Suppressor macrophage (primary cell): ENCODE measurements at regions not wholly inside any gene's neighbourhood (a gene's known extent, or its start where the extent isn't known, plus 50 kb on each side); places are given as distances from the start of the nearest gene placed in this dataset.
A peak's percentile ranks its signal among the peaks of the same experiment; 100 is the strongest.
"Not testable (repeated sequence)": the region's sequence is repeated elsewhere in the genome, so short reads cannot be mapped to it uniquely, and the experiment has no call there.

Source experiments
- DNase-seq, 4 experiments: peaks; one replicate each; pipeline ENCODE4 v3.0.0-alpha.2; 2020 to 2022

DNA sequence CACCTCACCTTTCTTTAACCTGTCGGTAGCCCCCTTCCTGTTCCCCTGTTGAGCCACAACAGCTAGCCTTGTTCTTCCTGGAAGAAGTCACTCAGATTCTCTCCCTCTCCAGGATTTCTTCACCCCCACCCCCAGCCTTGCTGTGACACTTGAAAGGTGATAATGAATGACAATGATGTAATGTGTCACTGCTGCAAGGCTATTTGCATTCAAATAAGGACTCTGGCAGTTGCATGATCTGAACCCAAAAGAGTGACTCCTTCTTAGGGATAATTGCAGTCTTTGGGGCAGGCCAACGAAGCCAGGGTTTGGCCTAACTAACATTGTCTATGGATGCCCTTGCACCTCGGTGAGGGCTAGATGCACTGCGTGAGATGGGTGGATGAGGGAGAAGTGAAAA is 154.4 kb upstream of the CLINT1 start:
- DNase-seq, result no peak

GRCh38 chr5:158011422-158011821 is 152.5 kb upstream of the CLINT1 start:
- DNase-seq, result no peak

- DNase-seq, result no peak
Measured at GRCh38 chr5:158010831-158011230, 151.9 kb upstream of the CLINT1 start.

GRCh38 chr5:158007336-158007735 is 148.4 kb upstream of the CLINT1 start:
- no peak for DNase-seq

DNA sequence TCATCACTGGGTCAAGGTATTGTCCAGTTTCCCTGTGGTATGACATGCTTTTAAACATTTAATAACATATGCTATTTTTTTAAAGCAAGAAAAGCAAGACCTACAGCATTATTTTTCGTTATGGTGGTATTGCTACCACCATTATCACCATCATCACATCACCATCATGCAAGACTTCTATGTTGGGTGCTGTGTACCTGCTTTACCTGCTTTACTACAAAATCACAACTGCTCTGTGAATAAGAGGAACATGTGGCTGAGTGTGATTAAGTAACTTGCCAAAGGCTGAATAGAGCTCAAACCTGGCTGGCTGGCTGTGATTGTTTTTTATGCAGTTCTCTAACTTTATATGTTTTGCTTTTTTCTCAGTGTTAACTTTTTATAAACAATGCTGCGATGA is 140.8 kb upstream of the CLINT1 start:
- DNase-seq, result no peak

DNA sequence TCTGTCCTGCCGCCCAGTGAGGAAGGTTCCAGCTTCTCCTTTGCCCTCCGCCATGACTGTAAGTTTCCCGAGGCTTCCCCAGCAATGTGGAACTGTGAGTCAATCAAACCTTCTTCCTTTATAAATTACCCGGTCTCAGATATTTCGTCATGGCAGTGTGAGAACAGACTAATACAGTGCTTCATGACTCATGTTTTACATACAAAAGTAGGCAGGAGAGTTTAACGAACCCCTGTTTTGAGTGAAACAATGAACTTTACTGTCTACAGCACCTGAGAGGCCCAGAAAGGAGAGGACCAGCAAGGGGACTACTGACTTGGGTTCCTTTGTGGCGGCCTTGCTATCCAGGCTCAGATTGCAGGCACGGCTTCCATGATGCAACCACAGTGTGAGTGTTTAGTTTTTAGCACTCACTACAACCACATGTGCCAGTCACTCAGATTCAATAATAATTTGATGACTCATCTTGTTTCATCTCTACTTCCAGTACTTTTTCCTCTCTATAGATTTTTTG is 139.1 kb upstream of the CLINT1 start:
- peak; percentile 69 to 86 (median 76) for DNase-seq

GRCh38 chr5:157994906-157995519 is 136.1 kb upstream of the CLINT1 start:
- DNase-seq, result peak; percentile 61 to 77 (median 68)

- no peak for DNase-seq
Measured at GRCh38 chr5:157993986-157994691, 135.2 kb upstream of the CLINT1 start.

- DNase-seq, result peak; percentile 25 to 47 (median 36)
Measured at GRCh38 chr5:157993201-157993600, 134.3 kb upstream of the CLINT1 start.

DNA sequence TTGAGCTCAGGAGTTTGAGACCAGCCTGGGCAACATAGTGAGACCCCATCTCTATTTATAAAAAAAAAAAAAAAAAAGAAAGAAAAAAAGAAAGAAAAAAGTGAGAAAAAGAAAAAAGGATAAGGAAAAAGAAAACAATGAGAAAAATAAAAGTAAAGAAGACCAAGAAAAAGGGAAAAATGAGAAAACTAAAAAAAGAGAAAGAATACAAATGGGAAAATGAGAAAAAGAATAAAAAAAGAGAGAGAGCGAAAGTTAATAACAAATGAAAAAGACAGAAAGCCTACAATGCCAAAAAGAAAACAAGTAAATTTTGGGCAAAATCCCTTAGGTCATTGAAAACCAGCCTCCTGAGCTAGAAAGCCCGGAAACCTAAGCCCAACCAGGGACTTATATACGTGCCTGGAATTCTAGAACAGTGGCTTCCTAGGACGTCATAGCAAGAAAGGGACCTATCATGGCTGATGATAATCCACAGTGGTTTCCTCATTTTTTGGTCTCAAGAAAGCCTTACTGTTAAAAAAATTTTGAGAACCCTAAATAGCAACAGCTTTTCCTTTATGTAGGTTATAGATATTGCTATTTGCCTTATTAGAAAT is 131.7 kb upstream of the CLINT1 start:
- no peak for DNase-seq

GRCh38 chr5:157989296-157989695 is 130.4 kb upstream of the CLINT1 start:
- DNase-seq, result no peak

- DNase-seq, result no peak
Measured at GRCh38 chr5:157987259-157987658, 128.3 kb upstream of the CLINT1 start.

DNA sequence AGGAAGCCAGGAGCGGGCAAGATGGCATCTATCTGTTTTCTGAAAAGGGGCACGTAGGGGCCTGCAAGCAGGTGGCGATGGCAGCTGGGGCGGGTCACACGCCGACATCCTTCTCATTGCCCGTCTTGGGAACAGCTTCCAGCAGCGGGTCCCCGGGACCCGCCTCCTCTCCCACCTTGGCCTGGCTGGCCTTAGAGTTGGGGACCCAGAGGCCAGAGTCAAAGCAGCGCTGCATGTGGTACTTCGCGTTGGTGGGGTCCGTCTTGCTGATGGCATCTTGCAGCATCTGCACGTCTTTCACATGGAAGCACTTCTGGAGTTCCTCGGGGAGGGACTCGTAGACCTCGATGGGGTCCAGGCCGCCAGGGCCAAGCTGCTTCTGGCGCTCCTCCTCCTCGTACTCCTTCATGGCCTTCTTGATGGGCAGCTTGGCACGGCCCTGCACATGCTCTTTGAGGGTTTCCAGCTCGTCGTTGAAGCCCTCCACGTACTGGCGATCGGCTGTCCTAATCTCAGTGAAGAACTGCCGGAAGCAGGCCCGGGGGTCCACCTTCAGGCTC is 127.6 kb upstream of the CLINT1 start:
- no peak for DNase-seq

GRCh38 chr5:157984611-157985010 is 125.7 kb upstream of the CLINT1 start:
- DNase-seq, result no peak

DNA sequence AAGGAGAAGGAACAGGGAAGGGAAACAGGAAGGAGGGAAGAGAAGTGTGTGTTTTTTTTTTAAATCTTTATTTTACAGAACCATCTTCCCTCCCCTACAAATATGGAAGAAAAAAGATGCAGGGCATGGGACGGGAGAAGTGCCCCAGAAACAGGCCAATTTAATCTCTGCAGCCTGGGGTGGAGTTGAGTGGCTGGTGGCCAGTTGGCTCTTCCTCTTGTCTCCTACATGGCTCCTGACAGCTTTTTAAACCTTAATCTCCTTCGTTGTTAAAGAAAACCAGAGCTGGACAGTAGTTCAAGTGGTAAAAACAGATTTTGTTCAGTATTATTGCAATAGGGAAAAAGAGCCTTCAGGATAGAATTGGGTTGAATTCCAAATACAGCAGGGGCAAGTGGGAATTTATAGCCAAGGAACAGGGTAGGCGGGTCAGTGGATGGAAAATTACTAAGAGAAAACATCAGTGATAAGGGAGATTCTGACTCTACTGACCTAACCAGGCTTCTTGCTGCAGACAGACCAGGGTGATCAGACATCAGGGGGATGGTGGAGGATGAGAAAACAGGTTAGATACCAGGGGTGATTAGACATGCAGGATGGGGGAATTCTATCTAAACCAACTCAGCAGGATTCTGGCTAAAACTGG is 125.1 kb upstream of the CLINT1 start:
- DNase-seq, result no peak

DNA sequence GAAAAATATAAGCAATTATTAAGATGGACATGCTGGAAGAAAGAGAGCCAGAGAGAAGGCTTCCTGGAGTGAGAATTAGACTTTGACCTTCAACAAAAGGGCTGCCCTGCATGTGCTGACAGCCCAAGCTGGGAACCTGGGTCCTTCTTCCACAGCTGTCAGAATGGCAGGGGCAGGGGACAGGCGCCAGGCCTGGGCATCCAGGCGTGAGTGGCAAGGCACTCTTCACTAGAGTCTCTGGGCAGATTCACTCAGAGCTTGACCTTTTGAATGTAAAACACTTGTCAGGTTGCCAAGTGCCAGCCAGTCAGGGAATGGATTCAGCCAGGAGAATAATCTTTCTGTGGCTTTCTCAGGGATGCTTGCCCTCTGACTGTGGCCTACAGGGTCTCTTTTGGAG is 119.1 kb upstream of the CLINT1 start:
- no peak for DNase-seq

- DNase-seq, result no peak
Measured at GRCh38 chr5:157976429-157976828, 117.5 kb upstream of the CLINT1 start.

DNA sequence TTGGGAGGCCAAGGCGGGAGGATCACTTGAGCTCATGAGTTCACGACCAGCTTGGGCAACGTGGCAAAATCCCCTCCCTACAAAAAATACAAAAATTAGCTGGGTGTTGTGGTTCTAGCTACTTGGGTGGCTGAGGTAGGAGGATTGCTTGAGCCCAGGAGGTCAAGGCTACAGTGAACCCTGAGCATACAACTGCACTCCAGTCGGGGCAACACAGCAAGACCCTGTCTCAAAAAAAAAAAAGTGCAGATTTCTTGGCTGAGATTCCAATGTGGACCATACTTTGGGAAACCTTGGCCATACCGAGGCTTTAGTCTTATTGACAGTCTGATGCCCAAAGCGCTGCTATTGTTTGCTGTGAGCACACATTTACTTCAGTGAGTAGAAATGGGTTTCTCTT is 113.6 kb upstream of the CLINT1 start:
- no peak for DNase-seq

DNA sequence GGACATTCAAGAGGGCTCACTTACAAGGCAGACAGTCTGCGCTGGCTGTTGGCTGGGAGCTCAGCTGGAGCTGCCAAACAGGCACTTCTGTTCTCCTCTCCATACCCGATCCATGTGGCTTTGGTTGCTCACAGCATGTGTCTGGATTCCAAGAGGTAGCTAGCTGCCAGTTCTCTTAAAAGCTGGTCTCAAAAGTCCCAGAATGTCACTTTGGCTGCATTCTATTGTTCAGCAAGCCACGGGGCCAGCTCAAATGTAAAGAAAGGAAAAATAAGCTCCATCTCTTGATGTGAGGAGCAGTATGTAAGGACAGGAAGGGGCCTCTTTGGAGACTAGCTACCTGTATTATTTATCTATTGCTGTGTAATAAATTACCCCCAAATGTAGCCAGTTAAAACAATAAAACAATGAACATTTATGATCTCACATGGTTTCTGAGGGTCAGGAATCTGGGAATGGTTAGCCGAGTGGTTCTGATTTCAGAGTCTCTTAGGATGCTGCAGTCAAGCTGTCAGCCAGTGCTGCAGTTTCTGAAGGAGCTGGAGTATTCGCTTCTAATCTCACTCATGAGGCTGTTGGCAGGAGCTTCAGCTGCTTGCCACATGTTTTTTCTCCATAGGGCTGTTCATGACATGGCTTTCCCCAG is 112.7 kb upstream of the CLINT1 start:
- DNase-seq, result no peak

- DNase-seq, result not testable (repeated sequence)
Measured at GRCh38 chr5:157968570-157968969, 109.6 kb upstream of the CLINT1 start.

DNA sequence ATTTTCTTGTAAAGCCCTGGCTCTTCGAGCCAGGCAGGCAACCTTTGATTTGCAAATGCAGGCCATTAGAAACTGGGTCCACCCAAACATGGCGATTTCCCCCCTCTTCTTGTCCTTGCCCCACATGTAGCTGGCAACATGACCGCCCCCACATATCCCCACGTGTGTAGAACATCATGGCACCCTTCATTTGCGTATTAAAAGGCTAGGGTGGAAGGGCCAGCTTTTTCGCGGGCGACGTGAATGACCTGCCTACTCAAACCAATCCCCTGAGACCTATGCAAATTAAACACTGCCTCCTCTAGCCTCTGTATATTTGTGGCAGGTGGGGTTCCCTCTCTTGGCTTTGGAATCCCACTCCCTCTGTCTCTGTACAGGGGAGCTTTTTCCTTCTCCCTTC is 107.0 kb upstream of the CLINT1 start:
- no peak for DNase-seq

- no peak for DNase-seq
Measured at GRCh38 chr5:157965040-157965678, 106.2 kb upstream of the CLINT1 start.
